D341Med (cell line): ENCODE measurements at regions not wholly inside any gene's neighbourhood (a gene's known extent, or its start where the extent isn't known, plus 50 kb on each side); places are given as distances from the start of the nearest gene placed in this dataset.

Source experiments
- DNase-seq: peaks from one replicate; pipeline ENCODE4 v3.0.0; 2012; ENCODE audit warnings: low spot score

DNA sequence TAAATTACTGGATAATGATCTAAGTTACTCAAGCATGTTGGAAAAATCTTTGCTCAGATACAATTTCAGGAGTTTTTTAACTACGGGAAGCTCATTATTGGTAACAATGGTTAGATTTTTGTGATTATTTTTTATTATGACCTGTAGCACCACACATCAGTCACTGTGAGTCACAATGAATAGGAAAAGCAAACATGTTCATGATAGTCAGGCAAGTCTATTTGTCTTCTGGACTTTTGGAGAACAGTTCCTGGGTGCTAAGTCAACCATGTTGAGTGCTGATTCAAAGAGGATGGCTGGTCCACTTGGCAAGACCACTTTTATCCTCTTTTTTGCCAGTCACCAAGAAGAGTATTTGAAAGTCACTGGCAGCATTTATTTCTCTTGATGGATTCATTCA, 403.2 kb downstream of the KIF4B start:
- no peak for DNase-seq

DNA sequence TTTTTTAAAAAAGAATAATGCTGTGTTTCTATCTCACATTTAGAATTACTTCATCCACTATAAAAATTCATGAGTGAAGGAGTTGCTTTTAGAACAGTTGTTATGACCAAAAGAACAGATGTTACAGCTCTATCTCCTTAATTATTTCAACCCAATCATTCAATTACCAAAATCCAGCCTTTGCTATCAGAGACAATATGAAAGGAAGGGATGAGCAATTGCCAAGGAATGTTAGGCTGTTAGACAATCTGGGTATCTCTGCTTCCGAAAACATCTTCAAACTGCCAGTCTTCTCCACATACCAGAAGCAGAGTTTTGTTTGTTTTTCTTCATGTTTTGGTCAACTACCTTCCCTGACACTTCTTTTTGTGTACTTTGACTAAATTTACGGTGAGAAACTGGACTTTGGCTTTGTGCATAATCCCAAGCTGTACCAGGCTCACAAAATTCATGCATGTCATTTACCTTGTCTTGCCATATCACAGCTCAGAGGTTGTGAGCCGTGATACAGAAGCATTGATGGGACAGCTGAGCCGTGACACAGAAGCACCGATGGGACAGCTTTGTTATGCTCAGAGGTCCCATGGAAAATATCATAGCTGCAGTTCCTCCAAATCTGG, 405.5 kb downstream of the KIF4B start:
- DNase-seq: no peak

DNA sequence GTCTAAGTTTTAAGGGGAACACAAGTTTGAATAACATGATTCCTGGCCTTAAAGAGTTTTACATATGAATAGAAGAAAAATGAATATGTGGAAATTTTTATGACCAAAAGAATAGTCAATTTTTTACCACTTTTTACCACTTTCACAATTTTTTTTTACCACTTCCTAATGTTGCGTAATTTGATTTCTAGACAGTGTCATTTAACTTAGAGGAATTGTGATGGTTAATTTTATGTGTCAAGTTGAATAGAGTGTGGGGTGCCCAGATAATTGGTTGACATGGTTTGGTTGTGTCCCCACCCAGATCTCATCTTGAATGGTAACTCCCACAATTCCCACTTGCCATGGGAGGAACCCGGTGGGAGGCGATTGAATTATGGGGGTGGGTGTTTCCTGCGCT, 416.6 kb downstream of the KIF4B start:
- DNase-seq: no peak

DNA sequence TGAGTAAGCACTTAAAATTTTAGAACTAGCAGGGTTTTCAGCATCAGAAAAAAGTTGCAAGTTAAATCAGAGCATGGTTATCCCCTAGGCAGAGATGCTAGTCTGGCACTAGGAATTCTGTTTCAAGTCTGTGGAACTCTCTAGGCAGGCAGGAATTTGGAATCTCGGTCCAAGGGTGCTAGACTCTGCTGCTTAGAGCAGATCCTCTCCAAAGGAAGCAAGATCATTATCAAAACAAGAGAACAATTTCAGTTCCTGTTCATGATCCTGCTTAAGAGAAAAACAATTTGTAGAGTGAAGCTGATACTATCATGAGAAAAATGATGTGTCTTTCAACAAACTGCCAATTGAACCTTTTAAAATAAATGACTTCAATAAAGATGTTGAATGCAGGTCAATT, 420.7 kb downstream of the KIF4B start:
- no peak for DNase-seq

DNA sequence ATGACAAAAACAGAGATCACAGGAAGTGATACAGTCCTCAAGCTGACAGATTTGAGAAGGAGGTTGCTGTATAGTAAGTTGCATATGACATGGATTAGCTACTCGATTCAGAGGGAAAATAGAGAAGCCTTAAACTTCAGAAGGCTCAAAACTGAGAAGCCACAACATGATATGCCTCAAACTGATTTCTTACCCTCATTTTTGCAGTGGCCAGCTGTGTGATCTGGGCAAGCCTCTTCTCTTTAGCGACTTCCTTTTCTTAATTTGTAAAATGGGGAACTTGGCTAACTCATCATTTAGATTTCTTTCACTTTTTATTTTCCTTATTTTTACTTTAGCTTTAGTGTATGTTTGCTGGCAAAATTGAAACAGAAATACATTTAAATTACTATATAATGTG, 421.1 kb downstream of the KIF4B start:
- DNase-seq: no peak

DNA sequence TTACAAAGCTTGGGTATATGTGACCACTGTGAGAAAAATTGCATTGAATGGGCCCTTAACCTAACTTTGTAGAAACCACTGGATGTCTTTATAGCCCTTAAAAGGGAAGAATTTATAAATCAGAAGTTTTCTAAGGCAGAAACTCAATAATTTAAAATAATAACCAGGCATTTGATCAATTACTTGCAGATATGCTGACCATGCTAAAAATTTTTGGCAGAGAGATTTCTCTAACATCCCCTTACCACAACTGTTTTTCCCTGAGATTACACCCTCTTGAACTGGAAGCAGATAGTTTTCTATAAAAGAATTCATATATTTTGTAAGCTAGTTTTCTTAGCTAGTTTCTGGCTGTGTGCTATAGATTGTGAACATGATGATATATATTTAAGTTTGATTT, 428.3 kb downstream of the KIF4B start:
- no peak for DNase-seq

DNA sequence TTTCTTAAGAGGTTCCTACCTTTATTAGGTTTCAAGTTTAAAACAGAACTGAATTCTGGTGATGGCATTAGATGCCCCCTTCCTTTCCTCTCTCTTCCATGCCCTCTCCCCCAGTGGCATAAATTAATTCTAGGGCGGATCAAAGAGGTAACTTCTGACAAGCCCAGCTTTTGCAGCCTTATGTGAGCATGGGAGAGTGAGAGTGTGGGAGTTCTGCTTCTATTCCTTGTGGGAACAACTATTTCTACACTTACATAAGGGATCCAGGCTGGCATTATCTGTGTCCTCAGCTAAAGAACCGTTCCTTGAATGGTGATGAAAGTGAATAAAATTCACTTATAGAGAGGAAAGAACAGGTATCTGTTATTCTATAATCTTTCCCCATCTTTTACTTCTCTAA, 437.6 kb downstream of the KIF4B start:
- no peak for DNase-seq

DNA sequence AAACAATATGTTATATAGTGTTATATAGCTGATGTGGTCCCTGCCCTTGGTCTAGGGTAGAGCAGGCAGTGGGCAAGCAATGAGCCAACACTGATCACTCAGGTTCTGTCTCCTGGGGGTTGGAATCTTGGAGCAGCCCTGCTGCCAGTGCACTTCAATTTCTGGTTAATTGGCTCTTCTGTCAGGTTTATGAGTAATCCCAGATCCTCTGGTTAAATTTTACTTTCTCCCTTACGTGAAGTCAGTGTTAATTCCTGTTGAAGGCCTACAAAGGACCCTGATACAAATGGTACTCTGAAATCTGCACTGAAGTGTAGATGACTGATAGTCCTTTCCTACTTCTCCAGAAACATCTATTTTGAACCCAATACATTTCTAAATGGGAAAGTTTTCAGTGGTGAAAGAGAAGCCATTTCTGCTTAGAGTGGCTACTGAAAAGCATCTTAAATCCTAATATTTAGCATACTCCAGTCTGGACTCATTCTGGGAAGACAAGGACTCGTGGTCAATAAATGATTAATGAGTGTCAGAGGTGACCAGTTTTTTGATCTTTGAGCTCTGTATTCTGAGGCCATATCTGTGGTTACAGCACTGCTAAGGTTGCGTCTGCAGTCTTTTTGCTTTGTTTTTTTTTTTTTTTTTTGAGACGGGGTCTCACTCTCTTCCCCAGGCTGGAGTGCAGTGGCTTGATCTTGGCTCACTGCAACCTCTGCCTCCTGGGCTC, 442.4 kb downstream of the KIF4B start:
- DNase-seq: peak; percentile 43

DNA sequence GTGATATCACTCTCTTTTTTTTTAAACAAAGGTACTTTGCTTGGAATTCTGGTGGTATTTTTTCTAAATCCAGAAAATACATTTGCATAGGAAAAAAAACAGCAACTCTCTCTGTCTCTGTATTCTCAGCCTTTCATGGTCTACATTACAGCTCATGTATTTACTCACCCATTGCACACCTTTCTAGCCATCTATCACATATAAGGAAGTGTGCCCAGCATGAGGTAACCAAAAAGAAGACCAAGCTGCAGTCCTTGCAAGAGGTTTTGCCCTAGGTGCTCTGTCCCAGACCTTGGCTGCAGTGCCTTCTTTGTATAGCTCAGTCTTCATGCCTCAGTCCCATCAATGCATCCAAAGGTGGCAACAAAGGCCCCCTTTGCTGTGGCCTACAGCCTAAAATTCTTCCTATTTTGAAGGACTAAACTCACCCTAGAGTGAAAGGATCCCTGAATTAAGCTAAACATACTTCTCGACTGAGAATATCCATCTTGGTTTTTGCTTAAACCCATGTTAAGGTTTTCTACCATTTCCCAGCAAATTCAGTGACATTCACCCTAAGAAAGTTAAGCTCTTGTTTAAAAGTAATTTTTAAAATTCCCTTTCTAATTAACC, 446.4 kb downstream of the KIF4B start:
- no peak for DNase-seq

DNA sequence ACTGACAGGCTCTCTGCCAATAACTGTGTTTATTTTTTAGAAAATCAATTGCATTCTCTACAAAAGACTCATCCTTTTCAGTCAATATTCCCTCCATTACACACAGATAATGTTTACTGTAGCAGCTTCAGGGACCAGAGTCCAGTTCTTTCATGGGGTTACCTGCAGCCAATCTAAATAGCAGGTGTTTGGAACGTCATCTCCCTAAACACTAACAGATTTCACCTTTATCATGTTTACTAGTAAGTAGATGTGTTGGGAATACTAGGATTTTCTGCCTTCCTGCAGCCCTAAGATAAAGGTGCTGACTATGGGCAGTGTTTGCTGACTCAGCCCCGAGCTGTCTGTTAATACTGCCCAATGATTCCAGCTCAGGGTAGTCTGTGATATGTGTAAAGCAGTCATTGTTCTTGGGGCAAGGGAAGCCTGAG, 447.0 kb downstream of the KIF4B start:
- DNase-seq: no peak

DNA sequence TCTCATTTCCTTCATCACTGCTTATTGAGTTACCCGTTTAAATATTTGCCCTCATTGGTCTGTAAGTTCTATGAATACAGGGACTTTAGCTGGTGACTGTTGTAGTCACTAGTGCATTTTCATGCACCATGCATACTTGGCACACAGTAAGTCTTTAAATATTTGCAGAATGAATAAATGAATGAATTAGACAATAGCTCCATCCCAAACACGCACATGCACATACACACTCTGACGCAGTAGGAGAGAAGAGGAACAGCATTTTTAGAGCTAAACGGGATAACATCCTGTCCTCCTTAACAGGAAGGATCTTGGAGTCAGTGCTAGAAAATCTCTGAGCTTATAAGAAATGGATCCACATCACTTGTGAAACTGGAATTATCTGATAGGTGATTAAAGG, 447.7 kb downstream of the KIF4B start:
- DNase-seq: no peak

DNA sequence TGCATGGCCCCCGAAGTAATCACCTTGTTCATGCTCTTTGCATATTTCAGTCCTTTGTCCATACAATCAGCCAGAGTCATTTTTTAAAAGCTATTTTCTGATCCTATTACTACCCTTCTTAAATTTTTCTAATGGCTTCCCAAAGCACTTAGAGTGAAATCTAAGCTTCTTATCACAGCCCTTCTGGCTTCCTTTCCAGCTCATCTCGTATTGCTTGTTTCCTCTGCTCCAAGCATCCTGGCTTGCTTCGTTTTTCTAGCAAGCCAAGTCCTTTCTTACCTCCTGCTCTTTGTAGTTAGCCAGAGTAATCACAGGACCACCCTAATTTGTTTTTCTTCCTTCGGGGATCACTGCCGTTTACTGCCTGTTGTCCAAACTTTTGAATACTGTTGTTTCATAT, 453.3 kb downstream of the KIF4B start:
- DNase-seq: peak; percentile 53

DNA sequence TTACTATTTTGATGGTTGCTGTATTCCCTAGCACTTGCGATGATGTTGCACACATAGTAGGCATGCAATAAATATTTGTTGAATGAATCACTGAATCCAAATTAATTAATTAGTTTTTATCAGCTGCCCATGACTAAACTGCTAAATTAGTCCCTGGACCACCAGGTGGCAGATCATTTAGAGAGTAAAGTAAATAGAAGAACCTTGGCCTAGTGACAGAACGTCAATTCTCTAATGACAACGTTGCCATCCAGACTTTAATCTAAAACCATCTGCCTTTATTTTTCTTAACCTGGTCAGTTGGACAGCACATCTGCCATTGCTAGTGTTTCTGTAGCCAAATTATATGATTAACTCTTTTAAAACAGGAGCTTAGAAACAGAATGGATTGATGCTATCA, 457.5 kb downstream of the KIF4B start:
- DNase-seq: peak; percentile 51

DNA sequence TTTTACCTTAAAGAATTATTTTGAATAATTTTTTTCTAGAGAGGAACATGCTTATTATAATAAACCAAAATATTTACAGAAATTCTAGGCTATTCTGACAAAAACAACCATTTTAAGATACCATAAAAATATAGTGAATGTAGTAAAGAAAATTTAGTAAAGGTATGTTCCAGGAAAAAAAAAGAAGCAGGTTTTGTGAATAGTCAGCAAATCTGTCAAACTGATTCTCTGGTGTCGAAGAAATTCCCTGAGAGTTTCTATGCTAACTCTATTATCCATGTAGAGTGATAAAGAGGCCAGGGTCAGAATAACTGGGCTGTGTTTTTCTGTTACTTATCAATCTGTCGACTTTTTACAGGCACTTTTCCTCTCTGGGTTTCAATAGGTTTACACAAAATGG, 459.2 kb downstream of the KIF4B start:
- DNase-seq: no peak

DNA sequence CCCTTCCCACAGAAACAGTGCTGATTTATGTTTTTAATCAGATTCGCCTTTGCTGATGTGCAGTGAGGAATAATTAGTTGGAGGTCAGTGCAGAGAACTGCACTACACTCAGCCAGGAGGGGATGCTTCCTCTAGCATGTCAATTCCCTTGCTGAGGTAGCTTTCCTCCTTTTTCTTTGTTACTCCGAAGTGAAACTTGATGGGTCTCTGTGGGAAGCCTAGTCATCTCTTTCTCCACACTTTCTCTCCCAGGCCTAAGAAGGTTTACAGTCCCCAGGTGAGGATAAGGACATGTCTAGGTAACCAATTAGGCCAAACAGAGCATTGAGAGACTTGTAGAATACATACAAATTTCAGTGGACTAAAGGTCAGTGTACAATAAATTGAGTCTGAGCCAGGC, 461.8 kb downstream of the KIF4B start:
- DNase-seq: no peak

DNA sequence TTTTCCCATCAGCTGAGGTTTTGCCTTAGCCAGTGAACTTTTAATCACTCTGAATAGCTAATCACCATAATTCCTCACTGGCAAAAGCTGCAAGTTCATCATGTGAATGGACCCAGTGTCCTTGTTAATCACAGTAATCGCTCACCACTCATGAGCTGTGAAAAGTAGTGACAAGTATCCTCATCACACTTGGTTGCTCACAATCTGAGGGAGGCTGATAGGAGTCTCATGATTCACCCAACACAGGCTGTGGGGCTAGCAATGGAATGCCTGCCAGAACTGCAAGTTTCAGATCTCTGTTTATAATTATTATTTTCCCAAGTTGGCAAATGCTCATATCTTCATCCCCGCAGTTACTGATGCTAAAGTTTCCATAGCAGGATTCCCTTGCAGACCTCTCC, 467.2 kb downstream of the KIF4B start:
- peak; percentile 65 for DNase-seq

DNA sequence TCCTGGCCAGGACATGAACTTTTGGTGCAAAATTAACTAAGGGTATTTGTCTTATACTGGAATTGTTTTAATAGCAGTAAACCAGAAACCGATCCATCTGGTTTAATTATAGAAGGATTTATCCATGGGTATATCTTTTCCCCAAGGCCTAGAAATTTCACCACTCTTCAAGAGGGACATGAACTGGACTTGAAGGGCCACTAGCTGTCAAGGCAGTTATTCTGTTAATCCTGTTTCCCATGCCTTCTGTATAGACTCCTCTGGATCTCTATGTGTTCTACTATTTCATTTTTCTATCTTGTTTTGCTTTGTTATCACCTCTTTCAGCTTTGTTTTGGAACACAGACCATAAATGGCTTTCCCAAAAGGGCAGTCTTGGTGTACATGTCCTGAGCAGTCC, 467.6 kb downstream of the KIF4B start:
- DNase-seq: no peak

DNA sequence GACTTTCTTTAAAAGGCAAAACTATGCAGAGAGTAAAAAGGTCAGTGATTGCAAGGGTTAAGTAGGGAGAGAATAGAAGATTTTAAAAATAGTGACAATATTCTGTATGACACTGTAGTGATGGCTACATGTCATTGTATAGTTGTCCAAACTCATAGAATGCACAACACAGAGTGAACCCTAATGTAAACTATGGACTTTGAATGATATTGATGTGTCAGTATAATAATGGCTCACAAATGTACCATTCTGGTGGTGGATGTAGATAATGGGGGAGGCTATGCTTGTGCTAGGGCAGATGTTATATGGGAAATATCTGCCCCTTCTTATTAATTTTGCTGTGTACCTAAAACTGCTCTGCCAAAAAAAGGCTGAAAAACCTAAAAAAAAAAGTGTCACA, 468.9 kb downstream of the KIF4B start:
- no peak for DNase-seq

DNA sequence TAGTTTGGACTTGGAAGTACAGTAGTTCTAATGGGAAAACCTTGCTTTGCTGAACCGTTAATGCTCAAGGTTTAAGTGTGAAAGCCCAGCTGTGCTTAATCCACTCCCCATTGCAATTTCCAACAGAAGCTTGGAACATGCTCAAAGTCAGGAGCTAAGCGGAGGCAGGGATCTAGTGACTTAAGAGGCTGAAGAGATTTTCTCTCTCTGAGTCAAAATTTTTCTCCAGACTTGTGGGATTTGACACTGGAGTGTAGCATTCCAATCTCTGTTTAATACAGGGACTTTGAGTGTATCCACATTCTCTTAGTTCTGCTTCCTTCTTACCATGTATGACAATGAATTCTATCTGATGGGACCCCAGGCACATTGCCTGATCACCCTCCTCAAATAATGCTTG, 471.8 kb downstream of the KIF4B start:
- peak; percentile 56 for DNase-seq

DNA sequence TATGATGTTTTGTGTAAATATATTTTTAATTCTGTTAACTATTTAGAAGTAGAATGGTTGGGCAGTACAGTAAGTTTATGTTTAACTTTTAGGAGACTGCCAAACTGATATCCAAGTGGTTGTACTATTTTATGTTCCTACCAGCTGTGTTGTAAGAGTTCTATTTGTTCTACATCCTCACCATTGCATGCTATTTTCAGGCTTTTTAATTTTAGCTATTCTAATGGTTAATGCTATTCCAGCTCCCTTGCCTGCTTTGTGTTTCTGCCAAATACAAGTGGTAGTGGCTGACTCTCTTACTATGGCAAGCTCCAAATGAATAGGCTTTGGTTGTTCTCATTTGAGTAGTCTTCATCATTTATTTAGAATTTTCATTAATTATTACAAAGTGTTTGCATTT, 476.4 kb downstream of the KIF4B start:
- no peak for DNase-seq

DNA sequence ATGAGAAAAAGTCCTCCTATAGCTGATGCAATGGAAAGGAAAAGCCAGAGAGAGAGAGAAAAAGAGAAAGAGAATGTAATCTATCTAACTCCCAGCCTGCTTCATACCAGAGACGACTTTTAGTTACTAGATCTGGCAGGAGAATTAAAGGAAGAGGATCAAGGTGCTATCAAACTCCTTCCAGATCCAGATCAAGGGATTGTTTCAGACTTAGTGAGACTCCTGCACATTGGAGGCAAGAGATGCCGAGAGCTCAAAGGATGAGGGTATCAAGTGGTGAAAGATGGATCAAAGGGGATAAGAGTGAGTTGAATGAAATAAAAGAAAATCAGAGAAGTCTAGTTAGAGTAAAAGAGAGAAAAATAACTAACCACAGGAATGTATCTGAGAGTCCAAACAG, 478.6 kb downstream of the KIF4B start:
- no peak for DNase-seq

DNA sequence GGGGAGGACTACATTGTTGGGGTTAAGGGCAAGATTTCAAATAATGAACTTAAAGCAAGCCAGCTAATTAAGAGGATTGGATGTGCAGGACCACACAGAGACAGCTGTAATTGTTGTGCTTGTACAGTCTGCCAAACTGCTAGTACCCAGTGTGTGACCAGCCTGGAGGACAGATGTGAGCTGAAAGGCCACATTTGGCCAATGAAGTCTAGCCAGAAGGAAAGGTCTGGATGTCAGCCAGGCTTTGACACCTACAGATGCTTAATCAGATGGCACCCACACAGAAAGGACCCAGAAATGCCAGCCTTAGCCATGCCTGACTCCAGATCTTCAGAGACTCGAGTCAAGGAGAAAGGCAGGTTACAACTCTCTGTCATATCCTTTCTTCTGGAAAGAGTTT, 491.1 kb downstream of the KIF4B start:
- DNase-seq: no peak

DNA sequence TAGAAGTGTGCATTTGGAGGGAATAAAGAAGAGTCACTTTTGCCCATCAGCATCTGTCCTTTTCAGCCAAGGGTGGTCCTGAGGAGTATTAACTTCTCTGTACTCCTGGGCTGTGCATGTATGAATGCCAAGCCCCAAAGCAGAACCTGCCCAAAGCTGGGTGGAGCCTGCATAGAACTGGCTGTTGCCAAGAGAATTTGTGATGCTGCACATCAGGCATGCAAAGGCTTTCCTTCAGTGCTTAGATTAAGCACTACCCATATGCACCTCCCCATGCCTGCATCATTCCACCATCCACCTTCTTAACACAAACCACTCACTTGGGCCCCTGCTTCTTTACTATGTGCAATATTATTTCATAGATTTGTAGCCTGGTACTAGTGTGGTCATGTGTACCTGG, 493.8 kb downstream of the KIF4B start:
- DNase-seq: no peak

DNA sequence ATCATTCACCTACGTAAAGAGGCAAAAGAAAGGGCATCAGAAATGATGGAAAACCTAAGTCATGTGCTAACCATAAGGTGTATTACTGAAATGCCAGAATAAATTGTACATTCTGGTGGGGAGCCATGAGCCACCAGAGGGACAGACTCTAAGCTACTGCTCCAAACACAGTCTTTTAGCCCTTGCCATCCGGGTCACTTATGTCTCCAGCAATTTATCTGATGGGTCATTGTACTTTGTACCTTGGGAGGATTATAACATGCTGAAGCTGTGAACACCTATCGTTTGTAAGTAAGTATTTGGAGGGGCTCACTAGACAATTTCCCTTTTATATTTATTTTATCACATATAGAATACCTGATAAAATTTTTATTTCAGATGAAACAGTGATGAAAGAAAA, 495.1 kb downstream of the KIF4B start:
- no peak for DNase-seq
